Colonic mucosa (tissue), 4 donors: ENCODE measurements at regions not wholly inside any gene's neighbourhood (a gene's known extent, or its start where the extent isn't known, plus 50 kb on each side); places are given as distances from the start of the nearest gene placed in this dataset.
A peak's percentile ranks its signal among the peaks of the same experiment; 100 is the strongest.
"Not testable (repeated sequence)": the region's sequence is repeated elsewhere in the genome, so short reads cannot be mapped to it uniquely, and the experiment has no call there.

Experiments
- DNase-seq: peaks from one replicate; pipeline ENCODE4 v3.0.0-alpha.2; 2020
- H3K27ac ChIP-seq: fragments of 200-600 bp; one replicate; pipeline ENCODE4 v1.8.0; 2021
- H3K27me3 ChIP-seq: fragments of 200-600 bp; one replicate; pipeline ENCODE4 v1.8.0; 2021
- H3K36me3 ChIP-seq: fragments of 200-600 bp; one replicate; pipeline ENCODE4 v1.8.0; 2021
- H3K4me1 ChIP-seq: fragments of 200-600 bp; one replicate; pipeline ENCODE4 v1.8.0; 2021; ENCODE audit warnings: mild to moderate bottlenecking
- H3K4me3 ChIP-seq: fragments of 200-600 bp; one replicate; pipeline ENCODE4 v1.8.0; 2021
- H3K9ac ChIP-seq, 2 donors: one replicate each; pipeline ENCODE4 v1.7.0; 2013; ENCODE audit warnings: control low read depth in 2 of 2, low read depth in 2 of 2, low read length in 2 of 2
- H3K9me3 ChIP-seq: fragments of 200-600 bp; one replicate; pipeline ENCODE4 v1.8.0; 2021
- intact Hi-C: fragments of 100-400 bp; cut with DNase I; formaldehyde crosslinking; loops from one replicate; pipeline ENCODE4 v1.14.1; 2022
- TF ChIP-seq, protein P1 (sequence below): fragments of 200-600 bp; IDR thresholded peaks from one replicate; pipeline ENCODE4 v1.8.0; 2022; ENCODE audit warnings: antibody characterized with exemption, mild to moderate bottlenecking
- donor health status: healthy.
- donor health status: DM: no; HTN: no; CAD: no.
- donor health status: DM: no; HTN: no; CAD: no.

DNA sequence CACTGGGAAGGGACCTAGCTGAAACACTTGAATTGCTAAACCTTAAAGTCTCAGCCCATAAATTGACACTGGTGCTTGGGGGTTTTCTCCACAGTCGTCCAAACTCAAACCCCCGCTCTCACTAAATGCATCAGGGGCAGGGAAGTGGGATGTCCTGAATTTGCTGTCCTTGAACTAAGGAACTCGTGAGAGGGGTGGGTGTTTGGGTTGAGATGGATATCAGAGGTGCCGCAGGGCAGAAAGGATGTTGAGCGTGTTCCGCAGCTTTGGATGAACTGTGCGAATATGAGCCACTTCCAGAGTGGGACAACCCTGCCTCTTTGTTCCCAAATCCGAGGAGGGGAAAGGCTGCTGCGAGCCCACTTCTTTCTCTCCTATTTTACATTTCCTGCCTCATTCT, 90.3 kb upstream of the LYZL2 start:
- no peak overlapping the region for H3K9ac ChIP-seq
- intact Hi-C loops: no loop called here
- H3K4me3 ChIP-seq: no peak overlapping the region
- no peaks in the 10 kb centered on the region for H3K36me3 ChIP-seq
- H3K27me3 ChIP-seq: no peaks in the 10 kb centered on the region
- DNase-seq: no peak
- H3K9me3 ChIP-seq: no peaks in the 10 kb centered on the region
- no peak overlapping the region for H3K27ac ChIP-seq
- no peaks in the 10 kb centered on the region for H3K4me1 ChIP-seq
- TF ChIP-seq, protein P1, sequence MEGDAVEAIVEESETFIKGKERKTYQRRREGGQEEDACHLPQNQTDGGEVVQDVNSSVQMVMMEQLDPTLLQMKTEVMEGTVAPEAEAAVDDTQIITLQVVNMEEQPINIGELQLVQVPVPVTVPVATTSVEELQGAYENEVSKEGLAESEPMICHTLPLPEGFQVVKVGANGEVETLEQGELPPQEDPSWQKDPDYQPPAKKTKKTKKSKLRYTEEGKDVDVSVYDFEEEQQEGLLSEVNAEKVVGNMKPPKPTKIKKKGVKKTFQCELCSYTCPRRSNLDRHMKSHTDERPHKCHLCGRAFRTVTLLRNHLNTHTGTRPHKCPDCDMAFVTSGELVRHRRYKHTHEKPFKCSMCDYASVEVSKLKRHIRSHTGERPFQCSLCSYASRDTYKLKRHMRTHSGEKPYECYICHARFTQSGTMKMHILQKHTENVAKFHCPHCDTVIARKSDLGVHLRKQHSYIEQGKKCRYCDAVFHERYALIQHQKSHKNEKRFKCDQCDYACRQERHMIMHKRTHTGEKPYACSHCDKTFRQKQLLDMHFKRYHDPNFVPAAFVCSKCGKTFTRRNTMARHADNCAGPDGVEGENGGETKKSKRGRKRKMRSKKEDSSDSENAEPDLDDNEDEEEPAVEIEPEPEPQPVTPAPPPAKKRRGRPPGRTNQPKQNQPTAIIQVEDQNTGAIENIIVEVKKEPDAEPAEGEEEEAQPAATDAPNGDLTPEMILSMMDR: no peak

DNA sequence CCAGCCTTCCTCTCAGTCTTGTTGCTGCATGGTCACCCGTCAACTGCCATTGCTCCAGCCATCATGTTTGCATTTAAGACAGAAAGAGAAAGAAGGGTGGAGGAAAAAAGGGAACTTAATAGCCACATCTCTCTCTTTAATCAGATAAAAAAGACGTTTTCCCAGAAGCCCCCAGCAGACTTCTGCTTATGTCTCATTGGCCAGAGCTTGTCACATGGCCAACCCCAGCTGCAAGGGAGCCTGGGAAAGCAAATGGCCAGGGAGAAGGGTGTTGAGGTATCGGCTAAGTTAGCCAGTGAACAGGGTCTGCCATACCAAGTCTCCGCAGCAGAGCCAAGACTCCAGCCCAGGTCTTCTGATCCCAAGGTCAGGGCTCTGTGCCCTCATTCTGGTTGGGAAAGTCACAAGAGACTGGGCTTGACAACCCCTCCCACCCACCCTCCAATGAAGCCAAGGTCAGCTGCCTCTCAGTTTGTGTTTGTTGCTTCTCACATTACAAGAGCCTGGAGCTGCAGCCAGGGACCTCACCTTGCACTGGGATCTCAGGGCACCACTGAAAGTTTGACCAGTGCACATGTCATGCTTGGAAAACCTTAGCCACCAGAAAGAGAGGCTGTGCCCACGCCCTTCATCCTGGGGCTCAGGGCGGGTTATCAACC, 80.3 kb upstream of the LYZL2 start:
- intact Hi-C loops: no loop called here

DNA sequence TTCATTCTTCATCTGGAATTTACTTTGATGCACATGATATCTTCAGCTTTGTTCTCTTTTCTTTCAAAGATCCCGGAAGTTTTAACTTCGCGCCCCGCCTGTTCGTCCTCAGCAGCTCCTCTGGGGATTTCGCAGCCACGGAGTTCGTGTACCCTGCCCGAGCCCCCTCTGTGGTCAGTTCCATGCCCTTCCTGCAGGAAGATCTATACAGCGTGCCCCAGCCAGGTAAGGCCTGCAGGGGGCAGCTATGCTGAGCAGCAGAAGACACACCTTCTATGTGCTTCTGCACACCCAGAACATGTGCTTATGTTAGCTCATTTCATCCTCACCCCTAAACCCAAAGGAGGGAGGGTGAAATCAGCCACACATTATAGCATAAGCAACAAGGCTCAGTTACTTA, 79.7 kb upstream of the LYZL2 start:
- TF ChIP-seq, protein P1: no peak
- Histone ChIP-seq H3K27me3 (no peaks in the 10 kb centered on the region), H3K9ac (no peak overlapping the region), H3K9me3 (no peaks in the 10 kb centered on the region), H3K27ac (no peak overlapping the region), H3K4me1 (no peaks in the 10 kb centered on the region), H3K4me3 (no peak overlapping the region), H3K36me3 (no peaks in the 10 kb centered on the region)
- intact Hi-C loops: no loop called here
- DNase-seq: no peak

More for the DNA sequence above, 80.3 kb upstream of the LYZL2 start:
- Histone ChIP-seq H3K9me3 (no peaks in the 10 kb centered on the region), H3K4me1 (no peaks in the 10 kb centered on the region), H3K9ac (no peak overlapping the region), H3K36me3 (no peaks in the 10 kb centered on the region), H3K4me3 (no peak overlapping the region), H3K27ac (no peak overlapping the region), H3K27me3 (no peaks in the 10 kb centered on the region)
- TF ChIP-seq, protein P1: no peak
- DNase-seq: no peak

DNA sequence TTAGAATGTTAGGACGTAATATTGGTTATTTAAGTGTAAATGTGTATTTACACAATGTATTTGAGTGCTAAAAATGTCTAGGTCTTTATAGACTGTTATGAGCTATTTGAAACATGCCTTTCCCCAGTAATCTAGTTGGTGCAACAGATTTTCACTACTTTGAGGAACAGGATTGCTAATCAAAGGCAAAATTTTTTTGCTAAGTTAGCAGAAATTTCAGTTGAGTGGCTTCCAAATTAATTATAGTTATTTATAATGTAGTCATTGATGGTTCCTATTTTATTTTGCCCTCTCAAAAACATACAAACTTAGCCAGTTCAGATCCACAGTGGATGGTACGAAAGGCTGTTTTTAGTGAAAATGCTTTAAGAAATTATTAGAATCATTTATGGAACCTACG, 78.7 kb upstream of the LYZL2 start:
- intact Hi-C loops: no loop called here
- Histone ChIP-seq H3K4me1 (no peaks in the 10 kb centered on the region), H3K36me3 (no peaks in the 10 kb centered on the region), H3K9me3 (no peaks in the 10 kb centered on the region), H3K9ac (no peak overlapping the region), H3K4me3 (no peak overlapping the region), H3K27ac (no peak overlapping the region), H3K27me3 (no peaks in the 10 kb centered on the region)
- DNase-seq: no peak
- TF ChIP-seq, protein P1: no peak

DNA sequence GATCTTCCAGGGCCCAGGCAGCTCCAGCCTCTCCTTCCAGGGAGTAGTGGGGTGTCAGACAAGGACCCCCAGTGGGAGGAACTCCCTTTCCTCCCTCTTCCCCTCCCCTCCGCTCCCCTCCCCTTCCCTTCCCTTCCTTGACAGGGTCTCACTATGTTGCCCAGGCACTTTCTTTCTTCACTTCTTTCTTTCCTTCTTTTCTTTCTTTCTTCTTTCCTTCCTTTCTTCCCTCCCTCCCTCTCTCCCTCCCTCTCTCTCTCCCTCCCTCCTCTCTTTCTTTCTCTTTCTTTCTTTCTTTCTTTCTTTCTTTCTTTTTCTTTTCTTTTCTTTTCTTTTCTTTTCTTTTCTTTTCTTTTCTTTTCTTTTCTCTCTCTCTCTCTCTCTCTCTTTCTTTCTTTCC, 76.6 kb upstream of the LYZL2 start:
- H3K9ac ChIP-seq, H3K36me3 ChIP-seq, H3K27ac ChIP-seq: not testable (repeated sequence)

DNA sequence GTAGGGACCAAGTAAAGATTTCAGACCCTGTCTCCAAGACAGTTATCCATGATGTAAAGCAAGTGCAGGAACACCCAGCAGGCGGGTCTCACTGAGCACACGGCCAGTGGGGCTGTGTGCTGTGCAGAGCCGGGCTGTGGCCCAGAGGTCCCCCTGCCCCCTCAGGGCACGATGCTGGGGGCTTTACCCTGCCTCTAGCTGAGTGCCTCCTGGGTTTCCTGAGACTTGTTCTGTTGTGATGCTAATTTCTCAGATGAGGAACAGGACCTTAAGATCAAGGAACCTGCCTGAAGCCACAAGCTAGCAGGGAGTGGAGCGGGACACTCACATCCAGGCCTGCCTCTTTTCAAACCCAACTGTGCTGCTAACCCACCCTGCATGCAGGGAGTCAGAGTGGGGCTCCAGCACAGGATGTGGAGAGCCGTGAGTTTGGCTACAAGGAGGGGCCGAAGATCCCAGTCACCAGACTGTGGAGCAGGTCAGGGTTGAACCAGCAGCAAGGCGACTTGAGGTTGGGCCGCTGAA, 76.1 kb upstream of the LYZL2 start:
- Histone ChIP-seq H3K4me1 (no peaks in the 10 kb centered on the region), H3K4me3 (no peak overlapping the region), H3K27me3 (no peaks in the 10 kb centered on the region), H3K27ac (peak overlapping the region; percentile 57), H3K9me3 (no peaks in the 10 kb centered on the region), H3K9ac (no peak overlapping the region), H3K36me3 (no peaks in the 10 kb centered on the region)
- TF ChIP-seq, protein P1: no peak
- no peak for DNase-seq
- intact Hi-C loops: no loop called here

More for the DNA sequence above, 76.6 kb upstream of the LYZL2 start:
- H3K4me1 ChIP-seq, H3K9me3 ChIP-seq, H3K27me3 ChIP-seq, DNase-seq, intact Hi-C loops, H3K4me3 ChIP-seq: not testable (repeated sequence)
